ENCODE measurements at regions not wholly inside any gene's neighbourhood (a gene's known extent, or its start where the extent isn't known, plus 50 kb on each side); places are given as distances from the start of the nearest gene placed in this dataset.

DNA sequence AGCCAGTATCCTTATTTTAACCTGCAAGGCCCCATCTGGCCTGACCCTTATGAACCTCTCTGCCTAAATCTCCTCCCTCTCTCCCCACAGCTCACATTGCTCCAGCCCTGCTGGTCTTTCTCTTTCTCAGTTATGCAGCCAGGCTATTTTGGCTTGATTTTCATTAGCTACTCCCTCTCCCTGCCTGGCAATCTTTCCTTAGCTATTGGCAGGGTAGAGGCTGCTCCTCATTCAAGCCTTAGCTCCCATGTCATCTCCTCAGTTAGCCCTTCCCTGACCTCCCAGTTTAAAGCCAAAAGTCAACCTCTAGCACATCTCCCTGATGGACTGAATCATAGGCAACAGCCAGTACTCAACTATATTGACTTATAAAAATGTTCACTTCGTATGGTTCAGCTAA is 214.4 kb upstream of the CELF2 start:
- TF ChIP-seq, protein P1, sequence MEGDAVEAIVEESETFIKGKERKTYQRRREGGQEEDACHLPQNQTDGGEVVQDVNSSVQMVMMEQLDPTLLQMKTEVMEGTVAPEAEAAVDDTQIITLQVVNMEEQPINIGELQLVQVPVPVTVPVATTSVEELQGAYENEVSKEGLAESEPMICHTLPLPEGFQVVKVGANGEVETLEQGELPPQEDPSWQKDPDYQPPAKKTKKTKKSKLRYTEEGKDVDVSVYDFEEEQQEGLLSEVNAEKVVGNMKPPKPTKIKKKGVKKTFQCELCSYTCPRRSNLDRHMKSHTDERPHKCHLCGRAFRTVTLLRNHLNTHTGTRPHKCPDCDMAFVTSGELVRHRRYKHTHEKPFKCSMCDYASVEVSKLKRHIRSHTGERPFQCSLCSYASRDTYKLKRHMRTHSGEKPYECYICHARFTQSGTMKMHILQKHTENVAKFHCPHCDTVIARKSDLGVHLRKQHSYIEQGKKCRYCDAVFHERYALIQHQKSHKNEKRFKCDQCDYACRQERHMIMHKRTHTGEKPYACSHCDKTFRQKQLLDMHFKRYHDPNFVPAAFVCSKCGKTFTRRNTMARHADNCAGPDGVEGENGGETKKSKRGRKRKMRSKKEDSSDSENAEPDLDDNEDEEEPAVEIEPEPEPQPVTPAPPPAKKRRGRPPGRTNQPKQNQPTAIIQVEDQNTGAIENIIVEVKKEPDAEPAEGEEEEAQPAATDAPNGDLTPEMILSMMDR (IDR thresholded peaks at IDR 0.05), result no peak
- TF ChIP-seq POLR2A (IDR thresholded peaks at IDR 0.05), result no peak
